GDM1 (cell line): ENCODE measurements at regions not wholly inside any gene's neighbourhood (a gene's known extent, or its start where the extent isn't known, plus 50 kb on each side); places are given as distances from the start of the nearest gene placed in this dataset.

Experiments
- DNase-seq: peaks from one replicate; lab custom pipeline; 2025; lab: John Stamatoyannopoulos, UW

- no peak for DNase-seq
These were observed 136.8 kb downstream of the ZC3H11B start for GRCh38 chr1:219476116-219476515.

- DNase-seq, result no peak
These were observed 140.3 kb downstream of the ZC3H11B start for GRCh38 chr1:219472596-219472995.

GRCh38 chr1:219467524-219467923 is 145.4 kb downstream of the ZC3H11B start:
- DNase-seq, result no peak

- no peak for DNase-seq
These were observed 146.1 kb downstream of the ZC3H11B start for GRCh38 chr1:219466766-219467165.

- no peak for DNase-seq
These were observed 147.5 kb downstream of the ZC3H11B start for GRCh38 chr1:219465212-219466093.

GRCh38 chr1:219463636-219464035 is 149.3 kb downstream of the ZC3H11B start:
- DNase-seq, result no peak

GRCh38 chr1:219461981-219462400 is 150.9 kb downstream of the ZC3H11B start:
- DNase-seq, result no peak

- DNase-seq, result no peak
These were observed 151.7 kb downstream of the ZC3H11B start for GRCh38 chr1:219460896-219461815.

GRCh38 chr1:219460081-219460895 is 152.6 kb downstream of the ZC3H11B start:
- no peak for DNase-seq

- DNase-seq, result no peak
These were observed 153.4 kb downstream of the ZC3H11B start for GRCh38 chr1:219459351-219460080.

- no peak for DNase-seq
These were observed 166.6 kb downstream of the ZC3H11B start for GRCh38 chr1:219446288-219446687.

GRCh38 chr1:219445864-219446263 is 167.0 kb downstream of the ZC3H11B start:
- no peak for DNase-seq

- no peak for DNase-seq
These were observed 168.4 kb downstream of the ZC3H11B start for GRCh38 chr1:219444474-219444873.

- no peak for DNase-seq
These were observed 169.1 kb downstream of the ZC3H11B start for GRCh38 chr1:219443763-219444162.

GRCh38 chr1:219442611-219443061 is 170.3 kb downstream of the ZC3H11B start:
- no peak for DNase-seq

- DNase-seq, result no peak
These were observed 171.0 kb downstream of the ZC3H11B start for GRCh38 chr1:219441884-219442283.

GRCh38 chr1:219439376-219439775 is 173.5 kb downstream of the ZC3H11B start:
- DNase-seq, result no peak

GRCh38 chr1:219438386-219438785 is 174.5 kb downstream of the ZC3H11B start:
- DNase-seq, result no peak

- no peak for DNase-seq
These were observed 178.0 kb downstream of the ZC3H11B start for GRCh38 chr1:219434923-219435297.

- DNase-seq, result no peak
These were observed 178.5 kb downstream of the ZC3H11B start for GRCh38 chr1:219434285-219434922.
